Lower leg skin (tissue), 3 donors: ENCODE measurements at regions not wholly inside any gene's neighbourhood (a gene's known extent, or its start where the extent isn't known, plus 50 kb on each side); places are given as distances from the start of the nearest gene placed in this dataset.

ENCODE experiments used
- CTCF ChIP-seq, 3 donors: fragments of 450-650 bp; IDR thresholded peaks; one replicate each; pipeline ENCODE4 v1.5.1; 2016; ENCODE audit warnings: antibody characterized with exemption in 3 of 3, mild to moderate bottlenecking in 3 of 3, moderate library complexity in 2 of 3
- POLR2A ChIP-seq, 2 donors: fragments of 450-650 bp; IDR thresholded peaks; one replicate each; pipeline ENCODE4 v1.6.1; 2016 to 2017; ENCODE audit warnings: antibody characterized with exemption in 2 of 2, mild to moderate bottlenecking in 1 of 2, moderate library complexity in 1 of 2

GRCh38 chr13:71118779-71119364 lies 748.1 kb downstream of the DACH1 start:
- TF ChIP-seq CTCF (IDR thresholded peaks at IDR 0.05) (no peak), POLR2A (IDR thresholded peaks at IDR 0.05) (no peak)
